ENCODE measurements at regions not wholly inside any gene's neighbourhood (a gene's known extent, or its start where the extent isn't known, plus 50 kb on each side); places are given as distances from the start of the nearest gene placed in this dataset.

- Histone ChIP-seq H3K27ac (ENCODE audit: low read depth in 2 of 2, low read length in 1 of 2) (no peak overlapping the region), H3K4me2 (no peak overlapping the region), H3K4me1 (ENCODE audit: control insufficient read depth in 1 of 2, insufficient read depth in 2 of 2, low read depth in 1 of 2, low read length in 1 of 2) (no peaks in the 10 kb centered on the region), H3K36me3 (replicated peaks in 1 of 2; ENCODE audit: control insufficient read depth in 1 of 2, insufficient read depth in 2 of 2, low read length in 1 of 2) (no peaks in the 10 kb centered on the region), H3K9me2 (no peaks in the 10 kb centered on the region), H4K20me1 (ENCODE audit: insufficient read depth) (no peaks in the 10 kb centered on the region), H3K4me3 (ENCODE audit: low read depth in 2 of 2, low read length in 1 of 2) (no peak overlapping the region), H3K9ac (no peak overlapping the region), H3K79me2 (ENCODE audit: insufficient read depth) (no peaks in the 10 kb centered on the region), H3K9me3 (no peaks in the 10 kb centered on the region), H2AFZ (ENCODE audit: low read depth) (no peak overlapping the region), H3K27me3 (ENCODE audit: insufficient read depth) (no peaks in the 10 kb centered on the region; the same call in 1 of the 2 replicates), H3F3A (replicated peaks; ENCODE audit: insufficient read depth) (no peaks in the 10 kb centered on the region)
- DNase-seq: no peak
- WGBS (ENCODE audit: low lambda C conversion rate): 32% methylated on average over 9 of the region's 9 CpGs
- ChIA-PET CTCF (interaction anchor here (1.2 to 2.3 kb wide), 3 partner anchors 14 to 95 kb away, joined by 3 to 6 read pairs (median 4); no protein-coding TSS in a partner anchor), POLR2A (no interaction called here)
- TF ChIP-seq REST (IDR thresholded peaks at IDR 0.05; ENCODE audit: low read depth, low read length) (no peak), RXRA (IDR thresholded peaks at IDR 0.05; ENCODE audit: borderline replicate concordance, low read depth) (no peak), EP300 (IDR thresholded peaks at IDR 0.05; ENCODE audit: borderline replicate concordance in 1 of 2, low read depth in 1 of 2, low read length in 1 of 2) (no peak), FOXM1 (IDR thresholded peaks at IDR 0.05; ENCODE audit: low read depth) (no peak)
Observed at GRCh38 chr15:91801836-91802534, 51.5 kb upstream of the SLCO3A1 start.

- CTCF ChIA-PET: interaction anchor here (1.8 to 2.3 kb wide), 2 partner anchors 18 to 97 kb away, joined by 4 to 6 read pairs; no protein-coding TSS in a partner anchor
Observed at GRCh38 chr15:91803260-91803659, 50.2 kb upstream of the SLCO3A1 start.

More at GRCh38 chr15:91803260-91803659, 50.2 kb upstream of the SLCO3A1 start:
- Histone ChIP-seq H3K27ac (ENCODE audit: low read depth in 2 of 2, low read length in 1 of 2) (no peak overlapping the region), H3K4me3 (ENCODE audit: low read depth in 2 of 2, low read length in 1 of 2) (no peak overlapping the region), H2AFZ (ENCODE audit: low read depth) (no peak overlapping the region), H3K9ac (no peak overlapping the region), H3K79me2 (ENCODE audit: insufficient read depth) (no peaks in the 10 kb centered on the region), H4K20me1 (ENCODE audit: insufficient read depth) (no peaks in the 10 kb centered on the region), H3K4me1 (ENCODE audit: control insufficient read depth in 1 of 2, insufficient read depth in 2 of 2, low read depth in 1 of 2, low read length in 1 of 2) (no peaks in the 10 kb centered on the region), H3K9me3 (no peaks in the 10 kb centered on the region), H3K4me2 (no peak overlapping the region), H3K36me3 (replicated peaks in 1 of 2; ENCODE audit: control insufficient read depth in 1 of 2, insufficient read depth in 2 of 2, low read length in 1 of 2) (no peaks in the 10 kb centered on the region), H3K27me3 (ENCODE audit: insufficient read depth) (no peaks in the 10 kb centered on the region; the same call in 1 of the 2 replicates), H3K9me2 (no peaks in the 10 kb centered on the region), H3F3A (replicated peaks; ENCODE audit: insufficient read depth) (no peaks in the 10 kb centered on the region)
- DNase-seq: no peak
- POLR2A ChIA-PET: no interaction called here
- TF ChIP-seq GABPA (IDR thresholded peaks at IDR 0.05; ENCODE audit: low read depth) (no peak), TEAD4 (IDR thresholded peaks at IDR 0.05; ENCODE audit: borderline replicate concordance, insufficient read depth) (no peak), FOXM1 (IDR thresholded peaks at IDR 0.05; ENCODE audit: low read depth) (no peak), MEF2A (IDR thresholded peaks at IDR 0.05; ENCODE audit: borderline replicate concordance, low read depth) (no peak), RAD21 (IDR thresholded peaks at IDR 0.05; ENCODE audit: low read length) (no peak), REST (IDR thresholded peaks at IDR 0.05; ENCODE audit: low read depth, low read length) (no peak)
- 36% methylated on average over 6 of the region's 6 CpGs for WGBS (ENCODE audit: low lambda C conversion rate)

Small RNA genes lying in the stretch of these regions (small RNA-seq; reads per million reads assigned to genes)
- 0 reads per million in 7 experiments for gene AC107958.1
